ENCODE measurements at regions not wholly inside any gene's neighbourhood (a gene's known extent, or its start where the extent isn't known, plus 50 kb on each side); places are given as distances from the start of the nearest gene placed in this dataset.

GRCh38 chr9:109868207-109868606, 88.2 kb downstream of the PALM2AKAP2 start:
- ChIA-PET CTCF (no interaction called here), POLR2A (no interaction called here)
- DNase-seq (ENCODE audit: extremely low spot score) = no peak
- TF ChIP-seq SUZ12 (IDR thresholded peaks at IDR 0.05) (no peak), L3MBTL2 (conservative IDR thresholded peaks at IDR 0.05) (no peak), ZNF384 (IDR thresholded peaks at IDR 0.05) (no peak), BHLHE40 (IDR thresholded peaks at IDR 0.05; ENCODE audit: borderline replicate concordance) (no peak), ARNT (IDR thresholded peaks at IDR 0.05) (no peak), HDGF (IDR thresholded peaks at IDR 0.05; ENCODE audit: borderline replicate concordance) (no peak), FOXM1 (IDR thresholded peaks at IDR 0.05; ENCODE audit: borderline replicate concordance) (no peak)

GRCh38 chr9:109868722-109869121, 88.7 kb downstream of the PALM2AKAP2 start:
- DNase-seq (ENCODE audit: extremely low spot score) = no peak
- CTCF ChIA-PET = no interaction called here
- POLR2A ChIA-PET = no interaction called here
- no peak for TF ChIP-seq FOXM1 (IDR thresholded peaks at IDR 0.05; ENCODE audit: borderline replicate concordance)
- TF ChIP-seq LEF1 (IDR thresholded peaks at IDR 0.05; ENCODE audit: borderline replicate concordance) = no peak
- TF ChIP-seq FOXK2 (IDR thresholded peaks at IDR 0.05) = no peak
- no peak for TF ChIP-seq ZNF384 (IDR thresholded peaks at IDR 0.05)

- TF ChIP-seq TARDBP (IDR thresholded peaks at IDR 0.05) = no peak
- TF ChIP-seq ELF4 (IDR thresholded peaks at IDR 0.05) = no peak
- no peak for TF ChIP-seq BHLHE40 (IDR thresholded peaks at IDR 0.05; ENCODE audit: borderline replicate concordance)
- TF ChIP-seq SUZ12 (IDR thresholded peaks at IDR 0.05) = no peak
- TF ChIP-seq FOXA1 (IDR thresholded peaks at IDR 0.05) = no peak
- TF ChIP-seq ZNF384 (IDR thresholded peaks at IDR 0.05) = no peak
- TF ChIP-seq NFRKB (IDR thresholded peaks at IDR 0.05) = no peak
- TF ChIP-seq L3MBTL2 (conservative IDR thresholded peaks at IDR 0.05) = no peak
- TF ChIP-seq ARNT (IDR thresholded peaks at IDR 0.05) = no peak
- no peak for TF ChIP-seq FOXK2 (IDR thresholded peaks at IDR 0.05)
- no peak for TF ChIP-seq CTBP1 (IDR thresholded peaks at IDR 0.05; ENCODE audit: borderline replicate concordance)
- no peak for TF ChIP-seq HDGF (IDR thresholded peaks at IDR 0.05; ENCODE audit: borderline replicate concordance)
- no peak for TF ChIP-seq FOXM1 (IDR thresholded peaks at IDR 0.05; ENCODE audit: borderline replicate concordance)
- no peak for TF ChIP-seq PKNOX1 (IDR thresholded peaks at IDR 0.05)
- no peak for DNase-seq (ENCODE audit: extremely low spot score)
- POLR2A ChIA-PET = no interaction called here
- CTCF ChIA-PET = no interaction called here
These were observed 90.4 kb downstream of the PALM2AKAP2 start for GRCh38 chr9:109870365-109870764.

- no peak for DNase-seq (ENCODE audit: extremely low spot score)
- POLR2A ChIA-PET = no interaction called here
- CTCF ChIA-PET = no interaction called here
- no peak for TF ChIP-seq ZNF384 (IDR thresholded peaks at IDR 0.05)
- no peak for TF ChIP-seq PKNOX1 (IDR thresholded peaks at IDR 0.05)
- no peak for TF ChIP-seq BHLHE40 (IDR thresholded peaks at IDR 0.05; ENCODE audit: borderline replicate concordance)
- no peak for TF ChIP-seq SP1 (IDR thresholded peaks at IDR 0.05)
- TF ChIP-seq HDGF (IDR thresholded peaks at IDR 0.05; ENCODE audit: borderline replicate concordance) = no peak
- no peak for TF ChIP-seq FOXM1 (IDR thresholded peaks at IDR 0.05; ENCODE audit: borderline replicate concordance)
- TF ChIP-seq L3MBTL2 (conservative IDR thresholded peaks at IDR 0.05) = no peak
- TF ChIP-seq ELF4 (IDR thresholded peaks at IDR 0.05) = no peak
- no peak for TF ChIP-seq NFRKB (IDR thresholded peaks at IDR 0.05)
- TF ChIP-seq FOXA1 (IDR thresholded peaks at IDR 0.05) = no peak
- no peak for TF ChIP-seq ARNT (IDR thresholded peaks at IDR 0.05)
- TF ChIP-seq CTBP1 (IDR thresholded peaks at IDR 0.05; ENCODE audit: borderline replicate concordance) = no peak
- TF ChIP-seq TARDBP (IDR thresholded peaks at IDR 0.05) = no peak
- TF ChIP-seq LEF1 (IDR thresholded peaks at IDR 0.05; ENCODE audit: borderline replicate concordance) = no peak
- TF ChIP-seq FOXK2 (IDR thresholded peaks at IDR 0.05) = no peak
These were observed 92.9 kb downstream of the PALM2AKAP2 start for GRCh38 chr9:109872901-109873300.

GRCh38 chr9:109875495-109876129, 95.6 kb downstream of the PALM2AKAP2 start:
- no peak for TF ChIP-seq SP1 (IDR thresholded peaks at IDR 0.05)
- TF ChIP-seq ELF4 (IDR thresholded peaks at IDR 0.05) = no peak
- TF ChIP-seq FOXK2 (IDR thresholded peaks at IDR 0.05) = no peak
- TF ChIP-seq TARDBP (IDR thresholded peaks at IDR 0.05) = no peak
- TF ChIP-seq CTBP1 (IDR thresholded peaks at IDR 0.05; ENCODE audit: borderline replicate concordance) = no peak
- TF ChIP-seq SUZ12 (IDR thresholded peaks at IDR 0.05) = no peak
- no peak for TF ChIP-seq BHLHE40 (IDR thresholded peaks at IDR 0.05; ENCODE audit: borderline replicate concordance)
- no peak for TF ChIP-seq FOXM1 (IDR thresholded peaks at IDR 0.05; ENCODE audit: borderline replicate concordance)
- TF ChIP-seq PKNOX1 (IDR thresholded peaks at IDR 0.05) = no peak
- no peak for TF ChIP-seq ZNF384 (IDR thresholded peaks at IDR 0.05)
- TF ChIP-seq LEF1 (IDR thresholded peaks at IDR 0.05; ENCODE audit: borderline replicate concordance) = no peak
- TF ChIP-seq NFRKB (IDR thresholded peaks at IDR 0.05) = no peak
- TF ChIP-seq ARNT (IDR thresholded peaks at IDR 0.05) = no peak
- no peak for TF ChIP-seq HDGF (IDR thresholded peaks at IDR 0.05; ENCODE audit: borderline replicate concordance)
- TF ChIP-seq FOXA1 (IDR thresholded peaks at IDR 0.05) = no peak
- TF ChIP-seq L3MBTL2 (conservative IDR thresholded peaks at IDR 0.05) = no peak
- CTCF ChIA-PET = no interaction called here
- POLR2A ChIA-PET = no interaction called here
- no peak for DNase-seq (ENCODE audit: extremely low spot score)
